Tibial nerve (tissue), 4 donors: ENCODE measurements at regions not wholly inside any gene's neighbourhood (a gene's known extent, or its start where the extent isn't known, plus 50 kb on each side); places are given as distances from the start of the nearest gene placed in this dataset.

ENCODE experiments used
- DNase-seq, 2 donors: peaks; one replicate each; pipeline ENCODE4 v3.0.0-alpha.2; 2019; ENCODE audit warnings: low spot score in 2 of 2
- H3K27ac ChIP-seq, 4 donors: fragments of 200-600 bp; sonication (generic) in 3 of 4; one replicate each; pipeline ENCODE4 v1.5.1; 2017 to 2019; ENCODE audit warnings: mild to moderate bottlenecking in 1 of 4
- H3K27me3 ChIP-seq, 2 donors: fragments of 200-600 bp; sonication (generic) in 1 of 2; one replicate each; pipeline versions ENCODE4 v1.5.1 to v1.6.0; 2017 to 2019
- H3K36me3 ChIP-seq, 3 donors: fragments of 200-600 bp; sonication (generic); one replicate each; pipeline ENCODE4 v1.5.1; 2018 to 2019
- H3K4me1 ChIP-seq, 4 donors: fragments of 200-600 bp; sonication (generic) in 3 of 4; one replicate each; pipeline ENCODE4 v1.5.1; 2017 to 2019
- H3K4me3 ChIP-seq, 4 donors: fragments of 200-600 bp; sonication (generic) in 3 of 4; one replicate each; pipeline ENCODE4 v1.5.1; 2017 to 2019; ENCODE audit warnings: mild to moderate bottlenecking in 1 of 4, moderate library complexity in 1 of 4
- H3K9me3 ChIP-seq, 4 donors: fragments of 200-600 bp; sonication (generic) in 3 of 4; one replicate each; pipeline ENCODE4 v1.5.1; 2017 to 2019
- CTCF ChIP-seq, 5 experiments: fragments of 200-600 bp in 3 of 5; fragments of 450-650 bp in 2 of 5; sonication (generic) in 3 of 5; IDR thresholded peaks; one replicate each; pipeline ENCODE4 v1.5.1; 2016 to 2019; ENCODE audit warnings: antibody characterized with exemption in 5 of 5, mild to moderate bottlenecking in 3 of 5, moderate library complexity in 2 of 5
- EP300 ChIP-seq, 2 donors: sonication (generic); formaldehyde crosslinking; IDR thresholded peaks; one replicate each; pipeline ENCODE4 v1.6.1; 2017; ENCODE audit warnings: antibody characterized with exemption in 2 of 2, mild to moderate bottlenecking in 1 of 2
- POLR2A ChIP-seq, 2 donors: fragments of 450-650 bp; IDR thresholded peaks; one replicate each; pipeline ENCODE4 v1.6.1; 2017; ENCODE audit warnings: antibody characterized with exemption in 2 of 2, mild to moderate bottlenecking in 2 of 2, moderate library complexity in 2 of 2
- WGBS, 2 donors: methylation state at CpG; one replicate each; pipeline ENCODE4 v1.1.5; 2018; 5-methylcytosine and 5-hydroxymethylcytosine counted together

- Histone ChIP-seq H3K27ac (no peak overlapping the region), H3K4me3 (no peak overlapping the region), H3K9me3 (no peaks in the 10 kb centered on the region), H3K27me3 (no peaks in the 10 kb centered on the region), H3K36me3 (no peaks in the 10 kb centered on the region), H3K4me1 (no peaks in the 10 kb centered on the region)
- 67 to 76% methylated on average over 2 of the region's 2 CpGs for WGBS, 2 donors
- DNase-seq: no peak
- TF ChIP-seq EP300 (IDR thresholded peaks at IDR 0.05) (no peak), CTCF (IDR thresholded peaks at IDR 0.05) (no peak), POLR2A (IDR thresholded peaks at IDR 0.05) (no peak)
Measured at GRCh38 chr4:23153076-23153475, 460.3 kb downstream of the GBA3 start.

- 93 to 94% methylated on average over 4 of the region's 4 CpGs for WGBS, 2 donors
- TF ChIP-seq CTCF (IDR thresholded peaks at IDR 0.05) (no peak), EP300 (IDR thresholded peaks at IDR 0.05) (no peak), POLR2A (IDR thresholded peaks at IDR 0.05) (no peak)
- no peak for DNase-seq
Measured at GRCh38 chr4:23149815-23150214, 457.1 kb downstream of the GBA3 start.

GRCh38 chr4:23144707-23145106, 452.0 kb downstream of the GBA3 start:
- Histone ChIP-seq H3K36me3 (no peaks in the 10 kb centered on the region), H3K4me3 (no peak overlapping the region), H3K4me1 (no peaks in the 10 kb centered on the region), H3K27me3 (no peaks in the 10 kb centered on the region), H3K27ac (no peak overlapping the region), H3K9me3 (peaks cover 0 to 11% (median 0%) of the 10 kb centered on the region in 4 donors)
- no peak for TF ChIP-seq CTCF (IDR thresholded peaks at IDR 0.05)
- TF ChIP-seq POLR2A (IDR thresholded peaks at IDR 0.05): no peak
- DNase-seq: no peak

More at GRCh38 chr4:23149815-23150214, 457.1 kb downstream of the GBA3 start:
- Histone ChIP-seq H3K27ac (no peak overlapping the region), H3K9me3 (peaks cover 0 to 11% (median 0%) of the 10 kb centered on the region in 4 donors), H3K4me1 (no peaks in the 10 kb centered on the region), H3K4me3 (no peak overlapping the region), H3K36me3 (no peaks in the 10 kb centered on the region), H3K27me3 (no peaks in the 10 kb centered on the region)

- Histone ChIP-seq H3K4me1 (no peaks in the 10 kb centered on the region), H3K36me3 (no peaks in the 10 kb centered on the region), H3K27me3 (no peaks in the 10 kb centered on the region), H3K4me3 (no peak overlapping the region), H3K27ac (no peak overlapping the region), H3K9me3 (no peaks in the 10 kb centered on the region)
- TF ChIP-seq EP300 (IDR thresholded peaks at IDR 0.05) (no peak), CTCF (IDR thresholded peaks at IDR 0.05) (peak; percentile 42 to 75 (median 62)), POLR2A (IDR thresholded peaks at IDR 0.05) (no peak)
- peak in 1 of 2 donors; percentile 60 for DNase-seq
- WGBS, 2 donors: 30 to 33% methylated on average over 1 of the region's 1 CpG
Measured at GRCh38 chr4:23135792-23136645, 443.3 kb downstream of the GBA3 start.

GRCh38 chr4:23134331-23134730, 441.6 kb downstream of the GBA3 start:
- no peak for DNase-seq
- no peak for TF ChIP-seq EP300 (IDR thresholded peaks at IDR 0.05)
- Histone ChIP-seq H3K27me3 (no peaks in the 10 kb centered on the region), H3K27ac (no peak overlapping the region), H3K4me3 (no peak overlapping the region), H3K4me1 (no peaks in the 10 kb centered on the region), H3K9me3 (no peaks in the 10 kb centered on the region), H3K36me3 (no peaks in the 10 kb centered on the region)
- WGBS, 2 donors: 69 to 76% methylated on average over 2 of the region's 2 CpGs
